OCI-LY3 (cell line): ENCODE measurements at regions not wholly inside any gene's neighbourhood (a gene's known extent, or its start where the extent isn't known, plus 50 kb on each side); places are given as distances from the start of the nearest gene placed in this dataset.

Experiments
- H2AFZ ChIP-seq: fragments of 200-600, 300-600 bp; shearing (Covaris generic); 2 replicates; pipeline ENCODE4 v1.6.0; 2014; ENCODE audit warnings: antibody characterized with exemption, low read depth, low read length
- H3K27ac ChIP-seq: fragments of 200-600, 300-600 bp; sonication (generic); 2 replicates; pipeline ENCODE4 v1.5.1; 2014; ENCODE audit warnings: mild to moderate bottlenecking, low read length, moderate library complexity, mixed read lengths
- H3K27me3 ChIP-seq: fragments of 200-600, 300-600 bp; sonication (generic); 2 replicates; pipeline ENCODE4 v1.6.1; 2014; ENCODE audit warnings: low read depth, low read length, mixed read lengths
- H3K36me3 ChIP-seq: fragments of 200-600, 300-600 bp; sonication (generic); replicated peaks from 2 replicates; pipeline ENCODE3; 2014; ENCODE audit warnings: low read depth, low read length, mixed read lengths
- H3K4me1 ChIP-seq: fragments of 300-600, 200-600 bp; sonication (generic); 2 replicates; pipeline ENCODE4 v1.6.1; 2014; ENCODE audit warnings: low read length, mixed read lengths
- H3K4me2 ChIP-seq: fragments of 200-600, 300-600 bp; sonication (generic); 2 replicates; pipeline ENCODE4 v1.6.1; 2014; ENCODE audit warnings: low read length, mixed read lengths
- H3K4me3 ChIP-seq: fragments of 300-600, 200-600 bp; sonication (generic); 2 replicates; pipeline ENCODE4 v1.5.1; 2014; ENCODE audit warnings: antibody characterized with exemption, mild to moderate bottlenecking, low read length, moderate library complexity
- H3K79me2 ChIP-seq: fragments of 300-600, 200-600 bp; shearing (Covaris generic); 2 replicates; pipeline ENCODE4 v1.6.1; 2014; ENCODE audit warnings: mild to moderate bottlenecking, low read length, mixed read lengths
- H3K9ac ChIP-seq: fragments of 300-600, 200-600 bp; shearing (Covaris generic); 2 replicates; pipeline ENCODE4 v1.6.0; 2014; ENCODE audit warnings: mild to moderate bottlenecking, low read length, moderate library complexity
- H3K9me3 ChIP-seq: fragments of 200-600, 300-600 bp; shearing (Covaris generic); 2 replicates; pipeline ENCODE4 v1.6.1; 2014; ENCODE audit warnings: low read length, mixed read lengths; ENCODE audit not compliant: insufficient read depth
- H4K20me1 ChIP-seq: fragments of 200-600, 300-600 bp; sonication (generic); 2 replicates; pipeline ENCODE4 v1.6.1; 2016; ENCODE audit warnings: low read length, mixed read lengths; ENCODE audit not compliant: insufficient read depth
- EZH2phosphoT487 ChIP-seq: fragments of 200-600 bp; shearing (Covaris generic); IDR thresholded peaks from 2 replicates; pipeline ENCODE4 v1.6.1; 2018; ENCODE audit warnings: antibody characterized with exemption, mixed run types, low read depth
- TF ChIP-seq, protein P1 (sequence below): fragments of 200-600, 300-600 bp; sonication (generic); IDR thresholded peaks from 2 replicates; pipeline ENCODE4 v1.5.1; 2014; ENCODE audit warnings: antibody characterized with exemption, low read length, low read depth

DNA sequence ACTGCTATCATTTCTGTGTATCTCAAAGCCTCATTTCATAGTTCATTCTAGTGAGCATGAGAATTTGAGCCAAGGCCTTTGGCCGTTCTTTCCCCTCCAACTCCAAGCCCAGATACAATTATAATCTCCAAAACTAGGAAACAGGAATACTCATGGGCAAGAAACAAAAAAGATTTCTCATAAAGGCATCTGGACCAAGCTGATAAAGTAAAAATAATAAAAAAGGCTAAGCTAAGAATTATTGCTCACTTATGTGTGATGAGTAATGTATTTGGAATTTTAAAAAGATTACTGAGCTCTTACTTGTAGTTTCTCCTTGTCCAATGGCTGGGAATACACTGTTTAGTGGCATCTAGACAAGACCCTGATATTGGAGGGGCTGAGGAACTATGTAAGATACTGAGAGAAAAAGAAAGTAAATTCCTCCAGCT lies 196.4 kb upstream of the POM121L12 start:
- Histone ChIP-seq H3K4me3 (no peak overlapping the region), H2AFZ (no peak overlapping the region)

DNA sequence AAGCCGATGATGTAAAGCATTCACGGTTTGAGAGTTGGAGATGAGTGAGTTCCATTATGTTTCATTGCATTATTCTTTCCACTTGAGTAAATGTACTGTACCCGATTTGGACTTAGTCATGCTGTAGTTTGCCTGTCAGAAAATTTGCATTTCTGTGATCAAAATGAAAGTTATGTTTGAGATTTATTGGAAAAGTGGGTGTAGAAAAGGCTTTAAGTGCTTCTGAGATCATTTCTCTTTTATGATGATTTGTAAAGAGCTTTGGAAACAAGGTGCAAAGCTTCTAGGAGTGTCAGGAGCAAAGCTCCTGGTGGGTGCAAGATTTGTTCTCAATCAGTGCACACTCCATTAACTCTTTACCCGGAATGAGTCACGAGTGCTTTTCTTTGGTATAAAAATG lies 204.1 kb upstream of the POM121L12 start:
- no peaks in the 10 kb centered on the region for H3K27me3 ChIP-seq
- no peak overlapping the region for H3K9ac ChIP-seq
- peak overlapping the region; percentile 71 for H3K4me2 ChIP-seq
- H2AFZ ChIP-seq = no peak overlapping the region
- no peaks in the 10 kb centered on the region for H3K79me2 ChIP-seq
- TF ChIP-seq, protein P1, sequence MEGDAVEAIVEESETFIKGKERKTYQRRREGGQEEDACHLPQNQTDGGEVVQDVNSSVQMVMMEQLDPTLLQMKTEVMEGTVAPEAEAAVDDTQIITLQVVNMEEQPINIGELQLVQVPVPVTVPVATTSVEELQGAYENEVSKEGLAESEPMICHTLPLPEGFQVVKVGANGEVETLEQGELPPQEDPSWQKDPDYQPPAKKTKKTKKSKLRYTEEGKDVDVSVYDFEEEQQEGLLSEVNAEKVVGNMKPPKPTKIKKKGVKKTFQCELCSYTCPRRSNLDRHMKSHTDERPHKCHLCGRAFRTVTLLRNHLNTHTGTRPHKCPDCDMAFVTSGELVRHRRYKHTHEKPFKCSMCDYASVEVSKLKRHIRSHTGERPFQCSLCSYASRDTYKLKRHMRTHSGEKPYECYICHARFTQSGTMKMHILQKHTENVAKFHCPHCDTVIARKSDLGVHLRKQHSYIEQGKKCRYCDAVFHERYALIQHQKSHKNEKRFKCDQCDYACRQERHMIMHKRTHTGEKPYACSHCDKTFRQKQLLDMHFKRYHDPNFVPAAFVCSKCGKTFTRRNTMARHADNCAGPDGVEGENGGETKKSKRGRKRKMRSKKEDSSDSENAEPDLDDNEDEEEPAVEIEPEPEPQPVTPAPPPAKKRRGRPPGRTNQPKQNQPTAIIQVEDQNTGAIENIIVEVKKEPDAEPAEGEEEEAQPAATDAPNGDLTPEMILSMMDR = no peak
- no peak for TF ChIP-seq EZH2phosphoT487
- H3K9me3 ChIP-seq = peaks cover 3% of the 10 kb centered on the region; the same call in 1 of the 2 replicates
- peak overlapping the region; percentile 39; the same call in 1 of the 2 replicates for H3K27ac ChIP-seq
- H3K4me3 ChIP-seq = peak overlapping the region; percentile 53
- H3K36me3 ChIP-seq = no peaks in the 10 kb centered on the region
- no peaks in the 10 kb centered on the region for H4K20me1 ChIP-seq
- peaks cover 44% of the 10 kb centered on the region for H3K4me1 ChIP-seq

More for the DNA sequence above, 196.4 kb upstream of the POM121L12 start:
- H3K79me2 ChIP-seq = no peaks in the 10 kb centered on the region
- H4K20me1 ChIP-seq = no peaks in the 10 kb centered on the region
- H3K27me3 ChIP-seq = no peaks in the 10 kb centered on the region
- H3K9me3 ChIP-seq = no peaks in the 10 kb centered on the region
- H3K9ac ChIP-seq = no peak overlapping the region
- no peak overlapping the region for H3K27ac ChIP-seq
- no peaks in the 10 kb centered on the region for H3K36me3 ChIP-seq
- TF ChIP-seq, protein P1 = no peak
- TF ChIP-seq EZH2phosphoT487 = no peak
- no peak overlapping the region for H3K4me2 ChIP-seq
- peaks cover 7% of the 10 kb centered on the region for H3K4me1 ChIP-seq

DNA sequence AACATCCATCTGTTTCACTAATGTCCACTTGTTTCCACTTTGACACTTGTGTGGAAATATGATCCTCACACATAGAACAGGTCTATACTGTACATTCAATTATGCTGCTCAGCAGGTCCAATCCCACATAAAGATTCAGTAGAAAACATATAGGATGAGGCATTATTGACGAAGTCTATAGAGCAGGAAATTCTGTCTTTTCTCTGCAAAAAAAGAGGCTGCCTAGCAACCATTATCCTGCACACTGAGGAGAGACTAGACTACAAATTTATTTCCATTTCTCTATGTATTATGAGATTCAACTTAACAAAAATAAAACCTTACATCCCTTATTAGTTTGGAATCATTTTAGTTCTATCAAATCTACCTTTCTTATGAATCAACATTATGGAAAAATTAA lies 204.6 kb upstream of the POM121L12 start:
- H3K9me3 ChIP-seq = peaks cover 3% of the 10 kb centered on the region; the same call in 1 of the 2 replicates
- no peaks in the 10 kb centered on the region for H3K36me3 ChIP-seq
- TF ChIP-seq, protein P1 = no peak
- TF ChIP-seq EZH2phosphoT487 = no peak
- H4K20me1 ChIP-seq = no peaks in the 10 kb centered on the region
- H2AFZ ChIP-seq = no peak overlapping the region
- H3K4me1 ChIP-seq = peaks cover 49% of the 10 kb centered on the region
- no peaks in the 10 kb centered on the region for H3K79me2 ChIP-seq
- H3K27ac ChIP-seq = peak overlapping the region; percentile 39; the same call in 1 of the 2 replicates
- H3K4me3 ChIP-seq = peak overlapping the region; percentile 53
- H3K27me3 ChIP-seq = no peaks in the 10 kb centered on the region
- H3K9ac ChIP-seq = 0 out of 2 replicates have a peak overlapping the region, but pooled peaks have one; percentile 8
- H3K4me2 ChIP-seq = peak overlapping the region; percentile 71

DNA sequence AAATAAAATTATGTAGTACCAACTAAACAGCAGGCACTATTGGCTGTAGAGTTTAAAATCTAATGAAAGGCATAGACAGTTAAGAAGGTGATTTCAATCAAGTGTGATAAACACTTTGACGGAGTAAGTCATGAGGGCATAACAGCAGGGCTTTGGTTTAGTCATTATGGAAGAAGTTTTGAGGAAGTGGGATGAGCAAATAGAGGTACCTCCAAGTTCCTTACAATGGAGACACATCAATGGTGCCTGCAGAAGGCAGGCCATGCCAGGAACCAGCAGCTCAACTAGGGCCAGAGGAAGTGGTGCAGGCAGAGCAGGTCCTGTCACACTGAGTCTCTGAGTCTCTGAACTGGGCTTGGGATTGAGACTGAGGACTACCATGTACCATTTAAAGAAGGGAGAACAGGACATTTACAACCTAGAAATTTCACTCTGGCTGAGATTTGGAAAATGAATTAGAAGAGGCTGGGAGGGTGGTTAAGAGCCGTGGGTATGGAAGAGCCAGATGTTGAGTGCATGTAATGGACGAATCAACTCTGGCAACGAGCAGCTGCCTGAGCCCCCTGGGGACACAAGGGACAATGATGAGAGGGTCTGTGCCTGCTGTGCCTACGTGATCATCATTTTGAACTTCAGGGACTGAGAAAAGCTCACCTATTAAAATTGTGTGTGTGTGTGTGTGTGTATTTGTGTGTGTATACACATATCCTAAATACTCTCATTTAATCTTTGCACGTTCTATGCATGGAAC lies 208.7 kb upstream of the POM121L12 start:
- Histone ChIP-seq H3K4me1 (peaks cover 46% of the 10 kb centered on the region), H3K4me3 (peak overlapping the region; percentile 66), H3K36me3 (peaks cover 2% of the 10 kb centered on the region), H2AFZ (peak overlapping the region; percentile 71; the same call in 1 of the 2 replicates), H3K9ac (peak overlapping the region; percentile 76), H3K27ac (peak overlapping the region; percentile 94), H3K4me2 (peak overlapping the region; percentile 90), H3K79me2 (no peaks in the 10 kb centered on the region), H3K9me3 (peaks cover 8% of the 10 kb centered on the region), H3K27me3 (no peaks in the 10 kb centered on the region), H4K20me1 (no peaks in the 10 kb centered on the region)
- TF ChIP-seq, protein P1 = no peak
- TF ChIP-seq EZH2phosphoT487 = no peak
